ENCODE measurements at regions not wholly inside any gene's neighbourhood (a gene's known extent, or its start where the extent isn't known, plus 50 kb on each side); places are given as distances from the start of the nearest gene placed in this dataset.

DNA sequence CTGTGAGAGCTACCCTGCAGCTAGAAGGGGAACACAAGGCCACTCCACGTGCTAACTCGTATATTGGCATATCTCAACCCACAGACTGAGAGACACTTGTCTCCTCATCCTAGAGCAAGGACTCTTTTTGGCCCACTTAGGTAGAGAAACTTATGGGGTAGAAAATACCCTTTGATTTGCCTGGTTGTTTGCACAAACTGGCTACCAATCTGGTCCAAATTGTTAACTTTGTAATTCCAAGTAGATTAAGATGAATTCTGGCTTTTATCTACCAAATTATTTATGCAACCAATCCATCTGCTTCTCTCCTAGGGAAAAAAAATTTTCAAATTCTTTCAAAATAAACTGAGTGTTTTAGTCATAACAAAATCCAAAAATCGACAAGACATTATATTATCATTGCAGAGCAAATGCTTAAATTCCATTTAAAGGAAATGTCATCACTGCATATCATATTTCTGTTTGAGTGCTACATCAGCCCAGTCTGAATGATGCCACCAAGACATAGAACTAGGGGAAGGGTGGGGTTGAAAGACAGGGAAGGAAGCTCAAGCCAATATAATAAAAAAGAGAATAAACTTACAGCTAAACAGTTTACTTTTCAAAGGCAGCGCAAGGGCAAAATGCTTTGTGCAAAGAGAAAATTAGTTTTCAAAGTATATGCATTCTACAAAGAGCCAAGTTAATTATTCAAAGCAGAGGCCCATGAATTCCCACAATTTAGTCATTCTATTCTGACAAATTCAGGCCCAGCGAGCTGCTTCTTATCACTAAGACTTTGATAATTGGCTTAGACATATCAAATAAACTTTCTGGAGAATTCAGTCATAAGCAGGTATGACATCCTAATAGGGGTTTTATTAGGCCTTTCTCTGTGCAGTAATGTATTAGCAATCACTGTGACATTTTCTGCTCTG, 198.0 kb downstream of the CAAP1 start:
- WGBS (ENCODE audit: insufficient coverage): no CpG with 5 or more reads among the region's 5 CpGs
- Mint-ChIP-seq H3K4me1 (no peaks in the 10 kb centered on the region), H3K4me3 (no peak overlapping the region), H3K9me3 (peaks cover 6 to 26% (median 11%) of the 10 kb centered on the region in 3 donors), H3K27me3 (peaks cover 0 to 2% of the 10 kb centered on the region in 2 donors), H3K27ac (no peak overlapping the region), H3K36me3 (no peaks in the 10 kb centered on the region)
- ChIA-PET CTCF (no interaction called here), POLR2A (no interaction called here)
- Histone ChIP-seq H3K4me1 (ENCODE audit: control insufficient read depth in 1 of 2, extremely low read depth in 1 of 2, insufficient read depth in 2 of 2, low read length in 2 of 2) (no peaks in the 10 kb centered on the region), H3K4me3 (ENCODE audit: control insufficient read depth in 1 of 2, extremely low read depth in 1 of 2, low read length in 1 of 2) (no peak overlapping the region), H3K9me3 (no peaks in the 10 kb centered on the region), H3K36me3 (ENCODE audit: control insufficient read depth in 2 of 2, extremely low read depth in 1 of 2, insufficient read depth in 1 of 2, low read length in 1 of 2) (no peaks in the 10 kb centered on the region), H3K27me3 (replicated peaks in 1 of 2; ENCODE audit: control insufficient read depth in 2 of 2, extremely low read depth in 1 of 2, insufficient read depth in 2 of 2, low read length in 1 of 2) (no peaks in the 10 kb centered on the region), H3K27ac (ENCODE audit: low read length) (no peak overlapping the region)
- ATAC-seq (replicated peaks in 1 of 4) (no peak), DNase-seq (no peak)

DNA sequence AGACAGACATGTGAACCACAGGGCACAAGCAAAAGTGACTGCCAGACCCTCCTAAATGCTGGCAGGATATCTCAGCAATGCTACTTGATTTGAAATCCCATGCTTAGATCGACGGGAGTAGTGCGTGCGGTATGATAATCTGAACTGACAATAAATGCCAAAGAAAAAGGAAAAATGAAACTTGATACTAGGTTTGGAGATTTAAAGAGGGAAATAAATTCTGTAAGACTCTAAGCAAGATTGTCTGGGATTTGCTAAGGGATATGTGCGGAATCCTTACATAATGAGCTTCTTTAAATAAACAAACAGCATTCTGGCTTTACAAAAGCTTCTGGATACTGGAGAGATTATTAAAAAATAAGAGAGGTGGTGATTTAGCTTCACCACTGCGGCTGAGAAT, 203.6 kb downstream of the CAAP1 start:
- ATAC-seq (replicated peaks in 1 of 4): no peak
- DNase-seq: no peak
- H3K4me3 ChIP-seq (ENCODE audit: control insufficient read depth in 1 of 2, extremely low read depth in 1 of 2, low read length in 1 of 2): no peak overlapping the region
- Mint-ChIP-seq H3K27ac (no peak overlapping the region), H3K4me3 (no peak overlapping the region), H3K36me3 (no peaks in the 10 kb centered on the region), H3K27me3 (peaks cover 0 to 3% of the 10 kb centered on the region in 2 donors), H3K9me3 (peaks cover 0 to 4% (median 0%) of the 10 kb centered on the region in 3 donors), H3K4me1 (no peaks in the 10 kb centered on the region)
- no peak overlapping the region for H3K27ac ChIP-seq (ENCODE audit: low read length)
- POLR2A ChIA-PET: no interaction called here
- no peaks in the 10 kb centered on the region for H3K4me1 ChIP-seq (ENCODE audit: control insufficient read depth in 1 of 2, extremely low read depth in 1 of 2, insufficient read depth in 2 of 2, low read length in 2 of 2)
- 80% methylated on average over 1 of the region's 6 CpGs for WGBS (ENCODE audit: insufficient coverage)
- no peaks in the 10 kb centered on the region for H3K36me3 ChIP-seq (ENCODE audit: control insufficient read depth in 2 of 2, extremely low read depth in 1 of 2, insufficient read depth in 1 of 2, low read length in 1 of 2)
- H3K9me3 ChIP-seq: no peaks in the 10 kb centered on the region
- CTCF ChIA-PET: no interaction called here
- H3K27me3 ChIP-seq (replicated peaks in 1 of 2; ENCODE audit: control insufficient read depth in 2 of 2, extremely low read depth in 1 of 2, insufficient read depth in 2 of 2, low read length in 1 of 2): no peaks in the 10 kb centered on the region

DNA sequence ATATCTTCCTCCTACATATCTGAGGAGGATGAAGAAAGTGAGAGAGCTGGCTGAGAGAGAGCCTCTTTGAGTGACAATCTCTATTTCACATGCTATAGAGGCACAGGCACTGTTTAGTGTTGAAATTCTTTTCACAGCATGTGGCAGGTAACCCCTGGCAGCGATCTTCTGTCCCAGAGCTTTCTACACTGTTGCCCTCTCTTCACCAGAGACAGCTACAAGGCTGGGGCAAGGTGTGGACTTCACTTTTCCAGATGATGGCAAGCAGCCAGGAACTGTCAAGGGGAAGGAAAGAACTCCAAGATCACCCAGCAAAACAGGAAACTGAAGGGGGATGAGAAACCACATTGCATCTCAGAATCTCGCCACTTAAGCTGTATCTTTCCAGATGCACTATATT, 205.2 kb downstream of the CAAP1 start:
- Histone ChIP-seq H3K27ac (ENCODE audit: low read length) (no peak overlapping the region), H3K4me3 (ENCODE audit: control insufficient read depth in 1 of 2, extremely low read depth in 1 of 2, low read length in 1 of 2) (no peak overlapping the region), H3K9me3 (no peaks in the 10 kb centered on the region), H3K36me3 (ENCODE audit: control insufficient read depth in 2 of 2, extremely low read depth in 1 of 2, insufficient read depth in 1 of 2, low read length in 1 of 2) (no peaks in the 10 kb centered on the region), H3K4me1 (ENCODE audit: control insufficient read depth in 1 of 2, extremely low read depth in 1 of 2, insufficient read depth in 2 of 2, low read length in 2 of 2) (no peaks in the 10 kb centered on the region), H3K27me3 (replicated peaks in 1 of 2; ENCODE audit: control insufficient read depth in 2 of 2, extremely low read depth in 1 of 2, insufficient read depth in 2 of 2, low read length in 1 of 2) (no peaks in the 10 kb centered on the region)
- no peak overlapping the region for H3K4me3 Mint-ChIP-seq
- peaks cover 0 to 4% (median 0%) of the 10 kb centered on the region in 3 donors for H3K9me3 Mint-ChIP-seq
- ChIA-PET CTCF (no interaction called here), POLR2A (no interaction called here)
- H3K27me3 Mint-ChIP-seq: peaks cover 0 to 3% of the 10 kb centered on the region in 2 donors
- ATAC-seq (replicated peaks in 1 of 4) (no peak), DNase-seq (no peak)
- no peaks in the 10 kb centered on the region for H3K36me3 Mint-ChIP-seq
- no CpG with 5 or more reads among the region's 2 CpGs for WGBS (ENCODE audit: insufficient coverage)
- H3K4me1 Mint-ChIP-seq: no peaks in the 10 kb centered on the region
- no peak overlapping the region for H3K27ac Mint-ChIP-seq

DNA sequence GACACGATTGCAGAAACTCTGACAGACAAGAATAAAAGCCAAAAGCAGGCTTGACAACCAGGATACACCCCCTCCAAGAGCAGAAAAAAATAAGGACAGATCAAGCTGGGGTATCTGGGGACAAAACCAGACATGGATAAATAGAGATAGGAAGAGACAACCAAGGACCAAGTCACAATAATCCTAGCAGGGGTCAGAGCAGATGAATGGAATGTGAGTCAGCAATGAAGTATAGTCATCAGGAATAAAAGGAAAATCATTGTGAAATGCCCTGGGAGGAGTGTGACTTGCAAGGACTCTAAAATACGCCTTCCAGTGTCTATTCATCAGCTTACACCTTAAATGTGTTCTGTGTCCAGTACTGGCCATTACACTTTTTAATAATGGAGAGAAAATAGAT, 206.8 kb downstream of the CAAP1 start:
- H3K27me3 Mint-ChIP-seq: peaks cover 0 to 3% of the 10 kb centered on the region in 2 donors
- WGBS (ENCODE audit: insufficient coverage): no CpG with 5 or more reads among the region's 2 CpGs
- H3K27me3 ChIP-seq (replicated peaks in 1 of 2; ENCODE audit: control insufficient read depth in 2 of 2, extremely low read depth in 1 of 2, insufficient read depth in 2 of 2, low read length in 1 of 2): no peaks in the 10 kb centered on the region
- H3K9me3 Mint-ChIP-seq: peaks cover 0 to 4% (median 0%) of the 10 kb centered on the region in 3 donors
- ChIA-PET POLR2A (no interaction called here), CTCF (no interaction called here)
- ATAC-seq (replicated peaks in 1 of 4) (no peak), DNase-seq (no peak)
- H3K9me3 ChIP-seq: no peaks in the 10 kb centered on the region
- H3K4me1 Mint-ChIP-seq: no peaks in the 10 kb centered on the region
- no peaks in the 10 kb centered on the region for H3K36me3 Mint-ChIP-seq
- no peak overlapping the region for H3K27ac ChIP-seq (ENCODE audit: low read length)
- H3K4me1 ChIP-seq (ENCODE audit: control insufficient read depth in 1 of 2, extremely low read depth in 1 of 2, insufficient read depth in 2 of 2, low read length in 2 of 2): no peaks in the 10 kb centered on the region
- no peak overlapping the region for H3K4me3 ChIP-seq (ENCODE audit: control insufficient read depth in 1 of 2, extremely low read depth in 1 of 2, low read length in 1 of 2)
- no peak overlapping the region for H3K27ac Mint-ChIP-seq
- no peaks in the 10 kb centered on the region for H3K36me3 ChIP-seq (ENCODE audit: control insufficient read depth in 2 of 2, extremely low read depth in 1 of 2, insufficient read depth in 1 of 2, low read length in 1 of 2)
- H3K4me3 Mint-ChIP-seq: no peak overlapping the region

- H3K4me3 ChIP-seq (ENCODE audit: control insufficient read depth in 1 of 2, extremely low read depth in 1 of 2, low read length in 1 of 2): no peak overlapping the region
- Mint-ChIP-seq H3K4me1 (no peaks in the 10 kb centered on the region), H3K27me3 (peaks cover 0 to 3% of the 10 kb centered on the region in 2 donors), H3K36me3 (no peaks in the 10 kb centered on the region), H3K4me3 (no peak overlapping the region), H3K27ac (no peak overlapping the region), H3K9me3 (peaks cover 0 to 4% (median 0%) of the 10 kb centered on the region in 3 donors)
- no peaks in the 10 kb centered on the region for H3K4me1 ChIP-seq (ENCODE audit: control insufficient read depth in 1 of 2, extremely low read depth in 1 of 2, insufficient read depth in 2 of 2, low read length in 2 of 2)
- WGBS (ENCODE audit: insufficient coverage): no CpG with 5 or more reads among the region's 4 CpGs
- no peaks in the 10 kb centered on the region for H3K27me3 ChIP-seq (replicated peaks in 1 of 2; ENCODE audit: control insufficient read depth in 2 of 2, extremely low read depth in 1 of 2, insufficient read depth in 2 of 2, low read length in 1 of 2)
- H3K27ac ChIP-seq (ENCODE audit: low read length): no peak overlapping the region
- ChIA-PET POLR2A (no interaction called here), CTCF (no interaction called here)
- H3K36me3 ChIP-seq (ENCODE audit: control insufficient read depth in 2 of 2, extremely low read depth in 1 of 2, insufficient read depth in 1 of 2, low read length in 1 of 2): no peaks in the 10 kb centered on the region
- H3K9me3 ChIP-seq: no peaks in the 10 kb centered on the region
- DNase-seq (no peak), ATAC-seq (replicated peaks in 1 of 4) (no peak)
Observed at GRCh38 chr9:26684029-26684428, 208.6 kb downstream of the CAAP1 start.

DNA sequence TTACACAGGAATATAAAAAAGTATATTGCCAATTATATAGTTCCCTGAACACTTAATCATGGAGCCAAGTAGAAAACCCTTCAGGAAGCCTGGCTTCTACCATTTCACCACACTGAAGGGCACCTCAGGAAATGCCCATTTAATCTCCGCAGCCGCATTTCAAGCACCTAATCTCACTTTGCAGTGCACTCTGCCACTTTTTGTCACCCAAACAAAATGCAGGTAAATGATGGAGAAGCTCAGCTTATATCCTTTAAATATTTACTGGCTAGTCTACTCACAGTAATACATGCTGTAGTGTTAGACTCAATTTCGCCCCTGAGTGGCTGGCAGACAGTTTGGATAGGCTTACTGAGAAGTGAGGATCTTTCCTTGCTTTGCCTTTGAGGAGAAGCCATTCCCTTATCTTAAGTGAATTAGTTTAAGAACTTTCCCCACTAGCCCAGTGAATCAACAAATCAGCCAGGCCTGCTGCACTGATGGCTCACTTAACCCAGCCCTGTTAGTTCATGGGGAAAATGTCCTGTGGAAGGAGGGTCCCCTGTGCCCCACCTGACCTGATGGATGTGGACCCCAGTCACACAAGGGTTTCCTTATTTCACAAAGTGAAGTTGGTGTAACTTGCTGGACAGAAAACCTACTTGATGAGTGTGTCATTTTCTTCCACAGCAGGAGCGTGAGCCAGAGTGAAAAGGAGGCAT, 209.7 kb downstream of the CAAP1 start:
- WGBS (ENCODE audit: insufficient coverage): no CpG with 5 or more reads among the region's 4 CpGs
- Mint-ChIP-seq H3K9me3 (peaks cover 0 to 4% (median 0%) of the 10 kb centered on the region in 3 donors), H3K4me1 (no peaks in the 10 kb centered on the region), H3K4me3 (no peak overlapping the region), H3K36me3 (no peaks in the 10 kb centered on the region), H3K27ac (no peak overlapping the region), H3K27me3 (peaks cover 0 to 3% of the 10 kb centered on the region in 2 donors)
- H3K9me3 ChIP-seq: no peaks in the 10 kb centered on the region
- DNase-seq (no peak), ATAC-seq (replicated peaks in 1 of 4) (no peak)
- H3K27ac ChIP-seq (ENCODE audit: low read length): no peak overlapping the region
- POLR2A ChIA-PET: no interaction called here
- H3K4me3 ChIP-seq (ENCODE audit: control insufficient read depth in 1 of 2, extremely low read depth in 1 of 2, low read length in 1 of 2): no peak overlapping the region
- no peaks in the 10 kb centered on the region for H3K36me3 ChIP-seq (ENCODE audit: control insufficient read depth in 2 of 2, extremely low read depth in 1 of 2, insufficient read depth in 1 of 2, low read length in 1 of 2)
- no peaks in the 10 kb centered on the region for H3K27me3 ChIP-seq (replicated peaks in 1 of 2; ENCODE audit: control insufficient read depth in 2 of 2, extremely low read depth in 1 of 2, insufficient read depth in 2 of 2, low read length in 1 of 2)
- no peaks in the 10 kb centered on the region for H3K4me1 ChIP-seq (ENCODE audit: control insufficient read depth in 1 of 2, extremely low read depth in 1 of 2, insufficient read depth in 2 of 2, low read length in 2 of 2)
- CTCF ChIA-PET: no interaction called here
